Adrenal gland (tissue), 5 donors: ENCODE measurements at regions not wholly inside any gene's neighbourhood (a gene's known extent, or its start where the extent isn't known, plus 50 kb on each side); places are given as distances from the start of the nearest gene placed in this dataset.

Source experiments
- POLR2A ChIP-seq, 2 donors: fragments of 450-650 bp; IDR thresholded peaks; one replicate each; pipeline ENCODE4 v1.6.1; 2017; ENCODE audit warnings: antibody characterized with exemption in 2 of 2, mild to moderate bottlenecking in 2 of 2, moderate library complexity in 1 of 2
- TF ChIP-seq, protein P1 (sequence below), 6 experiments: fragments of 450-650 bp in 4 of 6; fragments of 200-600 bp in 2 of 6; sonication (generic) in 1 of 6; IDR thresholded peaks; 1 replicate in 5 of 6; 2 replicates in 1 of 6; pipeline versions ENCODE4 v1.5.1 to v1.8.0; 2016 to 2021; ENCODE audit warnings: antibody characterized with exemption in 6 of 6, mild to moderate bottlenecking in 2 of 6, moderate library complexity in 1 of 6
- donor health status: DM: no; HTN: no; CAD: no.

DNA sequence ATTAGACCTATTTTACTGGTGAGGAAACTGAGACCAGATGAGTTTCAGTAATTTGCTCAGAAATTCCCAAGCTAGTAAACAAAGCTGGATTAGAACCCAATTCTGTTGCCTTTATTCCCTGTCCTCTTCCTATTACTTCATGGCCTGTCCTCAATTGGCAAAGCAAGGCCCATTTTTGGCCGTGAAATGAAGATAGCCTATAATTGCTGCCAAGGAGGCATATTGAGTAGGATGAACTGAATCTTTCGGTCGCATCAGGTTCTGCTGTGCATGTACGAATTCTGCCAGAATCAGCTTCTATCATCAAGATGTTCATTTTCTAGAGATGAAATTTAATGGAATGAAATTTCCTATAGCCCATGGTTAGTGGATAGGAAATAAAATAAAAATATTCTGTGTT is 1485.2 kb upstream of the PIK3C3 start:
- TF ChIP-seq, protein P1, sequence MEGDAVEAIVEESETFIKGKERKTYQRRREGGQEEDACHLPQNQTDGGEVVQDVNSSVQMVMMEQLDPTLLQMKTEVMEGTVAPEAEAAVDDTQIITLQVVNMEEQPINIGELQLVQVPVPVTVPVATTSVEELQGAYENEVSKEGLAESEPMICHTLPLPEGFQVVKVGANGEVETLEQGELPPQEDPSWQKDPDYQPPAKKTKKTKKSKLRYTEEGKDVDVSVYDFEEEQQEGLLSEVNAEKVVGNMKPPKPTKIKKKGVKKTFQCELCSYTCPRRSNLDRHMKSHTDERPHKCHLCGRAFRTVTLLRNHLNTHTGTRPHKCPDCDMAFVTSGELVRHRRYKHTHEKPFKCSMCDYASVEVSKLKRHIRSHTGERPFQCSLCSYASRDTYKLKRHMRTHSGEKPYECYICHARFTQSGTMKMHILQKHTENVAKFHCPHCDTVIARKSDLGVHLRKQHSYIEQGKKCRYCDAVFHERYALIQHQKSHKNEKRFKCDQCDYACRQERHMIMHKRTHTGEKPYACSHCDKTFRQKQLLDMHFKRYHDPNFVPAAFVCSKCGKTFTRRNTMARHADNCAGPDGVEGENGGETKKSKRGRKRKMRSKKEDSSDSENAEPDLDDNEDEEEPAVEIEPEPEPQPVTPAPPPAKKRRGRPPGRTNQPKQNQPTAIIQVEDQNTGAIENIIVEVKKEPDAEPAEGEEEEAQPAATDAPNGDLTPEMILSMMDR (IDR thresholded peaks at IDR 0.05), result no peak
- TF ChIP-seq POLR2A (IDR thresholded peaks at IDR 0.05), result no peak
